RWPE2 (cell line): ENCODE measurements at regions not wholly inside any gene's neighbourhood (a gene's known extent, or its start where the extent isn't known, plus 50 kb on each side); places are given as distances from the start of the nearest gene placed in this dataset.

Experiments
- ATAC-seq: fragments of 200-7000 bp; cut with Tn5 transposase; 3 replicates; pipeline ENCODE4 v1.9.1; 2021; ENCODE audit warnings: low read depth
- DNase-seq: peaks from one replicate; pipeline ENCODE4 v3.0.0-alpha.2; 2020; ENCODE audit warnings: low spot score
- H3K27ac ChIP-seq: fragments of 450-650 bp; 2 replicates; pipeline ENCODE4 v1.5.1; 2017; ENCODE audit warnings: mild to moderate bottlenecking; ENCODE audit not compliant: poor library complexity, severe bottlenecking
- H3K27me3 ChIP-seq: fragments of 250-450 bp; sonication (Bioruptor Pico); 2 replicates; pipeline ENCODE4 v1.5.1; 2021; ENCODE audit warnings: mild to moderate bottlenecking, moderate library complexity; ENCODE audit not compliant: insufficient read depth, poor library complexity, severe bottlenecking
- H3K36me3 ChIP-seq: fragments of 250-450 bp; sonication (Bioruptor Pico); 2 replicates; pipeline ENCODE4 v1.5.1; 2020; ENCODE audit warnings: low read depth, mild to moderate bottlenecking, moderate library complexity
- H3K4me1 ChIP-seq: fragments of 250-450 bp; sonication (Bioruptor Pico); 2 replicates; pipeline ENCODE4 v1.5.1; 2021; ENCODE audit warnings: mild to moderate bottlenecking, moderate library complexity; ENCODE audit not compliant: insufficient read depth, poor library complexity, severe bottlenecking
- H3K4me3 ChIP-seq: fragments of 250-450 bp; sonication (Bioruptor Pico); 2 replicates; pipeline ENCODE4 v1.5.1; 2021; ENCODE audit warnings: mild to moderate bottlenecking, moderate library complexity; ENCODE audit not compliant: severe bottlenecking
- H3K9me3 ChIP-seq: fragments of 250-450 bp; sonication (Bioruptor Pico); 2 replicates; pipeline ENCODE4 v1.5.1; 2021; ENCODE audit warnings: mild to moderate bottlenecking, moderate library complexity; ENCODE audit not compliant: severe bottlenecking
- TF ChIP-seq, protein P1 (sequence below): fragments of 450-650 bp; IDR thresholded peaks from one replicate; pipeline ENCODE4 v1.5.1; 2017; ENCODE audit warnings: mild to moderate bottlenecking, moderate library complexity; ENCODE audit not compliant: poor library complexity, severe bottlenecking

GRCh38 chr2:144277622-144278354, 242.1 kb downstream of the ZEB2 start:
- Histone ChIP-seq H3K4me1 (peaks cover 7% of the 10 kb centered on the region), H3K27ac (no peak overlapping the region), H3K36me3 (no peaks in the 10 kb centered on the region), H3K9me3 (no peaks in the 10 kb centered on the region), H3K27me3 (no peaks in the 10 kb centered on the region), H3K4me3 (no peak overlapping the region)
- ATAC-seq (no peak), DNase-seq (no peak)
- TF ChIP-seq, protein P1, sequence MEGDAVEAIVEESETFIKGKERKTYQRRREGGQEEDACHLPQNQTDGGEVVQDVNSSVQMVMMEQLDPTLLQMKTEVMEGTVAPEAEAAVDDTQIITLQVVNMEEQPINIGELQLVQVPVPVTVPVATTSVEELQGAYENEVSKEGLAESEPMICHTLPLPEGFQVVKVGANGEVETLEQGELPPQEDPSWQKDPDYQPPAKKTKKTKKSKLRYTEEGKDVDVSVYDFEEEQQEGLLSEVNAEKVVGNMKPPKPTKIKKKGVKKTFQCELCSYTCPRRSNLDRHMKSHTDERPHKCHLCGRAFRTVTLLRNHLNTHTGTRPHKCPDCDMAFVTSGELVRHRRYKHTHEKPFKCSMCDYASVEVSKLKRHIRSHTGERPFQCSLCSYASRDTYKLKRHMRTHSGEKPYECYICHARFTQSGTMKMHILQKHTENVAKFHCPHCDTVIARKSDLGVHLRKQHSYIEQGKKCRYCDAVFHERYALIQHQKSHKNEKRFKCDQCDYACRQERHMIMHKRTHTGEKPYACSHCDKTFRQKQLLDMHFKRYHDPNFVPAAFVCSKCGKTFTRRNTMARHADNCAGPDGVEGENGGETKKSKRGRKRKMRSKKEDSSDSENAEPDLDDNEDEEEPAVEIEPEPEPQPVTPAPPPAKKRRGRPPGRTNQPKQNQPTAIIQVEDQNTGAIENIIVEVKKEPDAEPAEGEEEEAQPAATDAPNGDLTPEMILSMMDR = no peak

DNA sequence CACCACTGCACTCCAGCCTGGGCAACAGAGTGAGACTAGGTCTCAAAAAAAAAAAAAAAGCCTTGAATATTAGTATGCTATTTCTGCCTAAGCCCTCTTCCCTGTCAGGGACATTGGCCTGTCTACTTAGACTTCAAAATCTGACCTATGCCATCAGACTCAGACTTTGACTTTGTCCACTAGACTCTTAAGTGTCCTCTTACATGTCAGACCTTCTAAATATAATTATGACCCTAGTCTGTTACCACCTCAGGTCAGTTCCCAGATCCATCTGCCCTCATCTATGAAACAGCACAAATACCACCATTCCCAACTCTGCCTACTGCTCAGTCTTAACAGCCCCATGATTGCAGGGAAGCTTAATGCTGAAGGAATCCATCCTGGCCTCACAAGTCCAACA, 244.6 kb downstream of the ZEB2 start:
- H3K9me3 ChIP-seq = no peaks in the 10 kb centered on the region
- TF ChIP-seq, protein P1 = no peak
- no peaks in the 10 kb centered on the region for H3K27me3 ChIP-seq
- no peak overlapping the region for H3K27ac ChIP-seq
- no peaks in the 10 kb centered on the region for H3K36me3 ChIP-seq
- no peak overlapping the region for H3K4me3 ChIP-seq
- DNase-seq = no peak
- H3K4me1 ChIP-seq = peaks cover 7% of the 10 kb centered on the region
- no peak for ATAC-seq

- no peaks in the 10 kb centered on the region for H3K27me3 ChIP-seq
Observed at GRCh38 chr2:144274131-144274530, 245.8 kb downstream of the ZEB2 start.

DNA sequence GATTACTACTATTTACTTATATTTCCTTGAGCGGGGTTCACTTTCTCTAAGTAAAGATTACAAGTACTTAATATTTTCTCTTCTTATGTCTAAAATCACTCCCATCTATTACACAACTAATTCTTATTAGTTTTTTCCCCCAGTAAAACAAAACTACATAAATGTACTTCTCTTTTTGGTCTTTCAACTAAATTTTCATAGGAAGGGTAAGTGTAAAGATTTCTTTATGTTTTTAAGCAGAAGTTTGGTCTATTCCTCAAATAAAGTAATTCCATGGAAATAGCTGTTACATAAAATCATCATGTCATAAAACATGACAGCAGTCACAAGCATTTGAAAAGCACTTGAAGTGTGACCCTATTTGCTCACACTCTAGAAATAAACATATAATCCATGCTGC, 249.0 kb downstream of the ZEB2 start:
- Histone ChIP-seq H3K36me3 (no peaks in the 10 kb centered on the region), H3K27me3 (no peaks in the 10 kb centered on the region), H3K4me1 (peaks cover 7% of the 10 kb centered on the region), H3K9me3 (no peaks in the 10 kb centered on the region), H3K27ac (no peak overlapping the region), H3K4me3 (no peak overlapping the region)
- ATAC-seq = no peak
- TF ChIP-seq, protein P1 = no peak
- no peak for DNase-seq

More at GRCh38 chr2:144274131-144274530, 245.8 kb downstream of the ZEB2 start:
- no peak overlapping the region for H3K27ac ChIP-seq
- H3K4me1 ChIP-seq = peaks cover 7% of the 10 kb centered on the region
- no peaks in the 10 kb centered on the region for H3K36me3 ChIP-seq
- TF ChIP-seq, protein P1 = no peak
- H3K4me3 ChIP-seq = no peak overlapping the region
- no peaks in the 10 kb centered on the region for H3K9me3 ChIP-seq
- ATAC-seq = peak; percentile 27; the same call in 1 of the 3 replicates
- no peak for DNase-seq

DNA sequence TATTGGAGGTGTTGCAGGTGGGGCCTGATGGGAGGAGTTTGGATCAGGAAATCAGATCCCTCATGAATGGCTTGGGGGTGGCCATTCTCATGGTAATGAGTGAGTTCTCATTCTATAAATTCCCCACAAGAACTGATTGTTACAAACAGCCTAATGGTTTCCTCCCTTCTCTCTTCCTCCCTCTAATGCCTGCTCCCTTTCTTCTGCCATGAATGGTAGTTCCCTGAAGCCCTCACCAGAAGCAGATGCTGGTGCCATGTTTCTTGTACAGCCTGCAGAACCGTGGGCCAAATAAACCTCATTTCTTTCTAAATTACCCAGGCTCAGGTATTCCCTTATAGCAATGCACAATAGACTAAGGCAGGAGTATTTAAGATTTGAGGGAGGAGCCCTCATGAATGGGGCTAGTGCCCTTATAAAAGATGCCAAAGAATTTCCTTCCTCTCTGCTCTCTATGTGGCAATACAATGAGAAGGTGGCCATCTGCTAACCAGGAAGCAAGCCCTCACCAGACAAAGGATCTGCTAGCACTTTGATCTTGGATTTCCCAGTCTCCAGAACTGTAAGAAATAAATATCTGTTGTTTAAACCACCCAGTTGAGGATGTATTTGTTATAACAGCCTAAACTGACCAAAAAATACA, 251.8 kb downstream of the ZEB2 start:
- Histone ChIP-seq H3K4me1 (no peaks in the 10 kb centered on the region), H3K4me3 (no peak overlapping the region), H3K27me3 (no peaks in the 10 kb centered on the region), H3K9me3 (no peaks in the 10 kb centered on the region), H3K36me3 (no peaks in the 10 kb centered on the region), H3K27ac (no peak overlapping the region)
- DNase-seq = no peak
- TF ChIP-seq, protein P1 = no peak
- no peak for ATAC-seq
